Smooth muscle cell (in vitro differentiated cells): ENCODE measurements at regions not wholly inside any gene's neighbourhood (a gene's known extent, or its start where the extent isn't known, plus 50 kb on each side); places are given as distances from the start of the nearest gene placed in this dataset.

Source experiments
- DNase-seq: peaks from one replicate; lab custom pipeline; 2025; ENCODE audit not compliant: unreplicated experiment; lab: John Stamatoyannopoulos, UW
- H2AFZ ChIP-seq: fragments of 200-600 bp; sonication (generic); 2 replicates; pipeline ENCODE4 v1.6.0; 2016; ENCODE audit warnings: antibody characterized with exemption, low read depth, mild to moderate bottlenecking
- H3F3A ChIP-seq: fragments of 200-600 bp; sonication (generic); 2 replicates; pipeline ENCODE4 v1.6.0; 2017; ENCODE audit warnings: antibody characterized with exemption, low read depth
- H3K27ac ChIP-seq: fragments of 200-600 bp; sonication (generic); 2 replicates; pipeline ENCODE4 v1.5.1; 2016; ENCODE audit warnings: low read depth, mild to moderate bottlenecking
- H3K27me3 ChIP-seq: fragments of 200-600 bp; sonication (generic); 2 replicates; pipeline ENCODE4 v1.6.1; 2016; ENCODE audit warnings: low read depth, mild to moderate bottlenecking
- H3K36me3 ChIP-seq: fragments of 200-600 bp; sonication (generic); 2 replicates; pipeline ENCODE4 v1.5.1; 2016; ENCODE audit warnings: low read depth
- H3K4me1 ChIP-seq: fragments of 200-600 bp; sonication (generic); 2 replicates; pipeline ENCODE4 v1.5.1; 2016; ENCODE audit warnings: low read depth
- H3K4me2 ChIP-seq: fragments of 200-600 bp; sonication (generic); 2 replicates; pipeline ENCODE4 v1.6.0; 2016; ENCODE audit warnings: mild to moderate bottlenecking
- H3K4me3 ChIP-seq: fragments of 200-600 bp; sonication (generic); 2 replicates; pipeline ENCODE4 v1.5.1; 2016; ENCODE audit warnings: mild to moderate bottlenecking
- H3K79me2 ChIP-seq: fragments of 200-600 bp; sonication (generic); 2 replicates; pipeline ENCODE4 v1.6.0; 2016; ENCODE audit warnings: low read depth, mild to moderate bottlenecking
- H3K9ac ChIP-seq: fragments of 200-600 bp; sonication (generic); 2 replicates; pipeline ENCODE4 v1.6.0; 2016; ENCODE audit warnings: low read depth
- H3K9me3 ChIP-seq: fragments of 200-600 bp; sonication (generic); replicated peaks from 2 replicates; pipeline ENCODE4 v1.5.1; 2016; ENCODE audit warnings: low read depth
- H4K20me1 ChIP-seq: fragments of 200-600 bp; sonication (generic); 2 replicates; pipeline ENCODE4 v1.6.0; 2016; ENCODE audit warnings: low read depth
- WGBS: methylation state at CpG from one replicate; pipeline ENCODE4 v1.1.7; 2016; ENCODE audit warnings: low lambda C conversion rate; 5-methylcytosine and 5-hydroxymethylcytosine counted together
- TF ChIP-seq, protein P1 (sequence below): fragments of 200-600 bp; sonication (generic); IDR thresholded peaks from 2 replicates; pipeline ENCODE4 v1.5.1; 2017; ENCODE audit warnings: borderline replicate concordance, mild to moderate bottlenecking, antibody characterized with exemption; ENCODE audit not compliant: insufficient read depth, poor library complexity, severe bottlenecking

DNA sequence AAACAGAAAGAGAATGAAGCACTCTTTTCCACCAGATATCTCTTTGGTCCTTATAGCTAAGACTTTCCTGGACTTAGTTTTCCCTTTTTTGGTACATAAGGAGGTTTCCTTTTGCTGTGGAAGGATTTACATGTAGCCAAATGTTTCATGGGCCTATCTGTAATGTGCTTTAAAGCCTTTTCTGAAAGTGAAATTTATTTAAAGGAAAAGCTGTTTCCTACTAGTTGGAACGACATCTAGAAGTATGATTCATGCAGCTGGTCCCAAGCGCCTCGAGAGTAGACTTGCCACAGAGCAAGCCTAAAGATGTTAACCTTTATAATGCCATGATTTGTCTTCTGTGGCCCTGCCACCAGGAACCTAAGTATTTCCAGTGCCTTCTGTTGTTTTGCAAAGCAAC is 390.3 kb downstream of the DLEU7 start:
- H3K4me2 ChIP-seq = peak overlapping the region; percentile 32
- no peaks in the 10 kb centered on the region for H3K79me2 ChIP-seq
- TF ChIP-seq, protein P1, sequence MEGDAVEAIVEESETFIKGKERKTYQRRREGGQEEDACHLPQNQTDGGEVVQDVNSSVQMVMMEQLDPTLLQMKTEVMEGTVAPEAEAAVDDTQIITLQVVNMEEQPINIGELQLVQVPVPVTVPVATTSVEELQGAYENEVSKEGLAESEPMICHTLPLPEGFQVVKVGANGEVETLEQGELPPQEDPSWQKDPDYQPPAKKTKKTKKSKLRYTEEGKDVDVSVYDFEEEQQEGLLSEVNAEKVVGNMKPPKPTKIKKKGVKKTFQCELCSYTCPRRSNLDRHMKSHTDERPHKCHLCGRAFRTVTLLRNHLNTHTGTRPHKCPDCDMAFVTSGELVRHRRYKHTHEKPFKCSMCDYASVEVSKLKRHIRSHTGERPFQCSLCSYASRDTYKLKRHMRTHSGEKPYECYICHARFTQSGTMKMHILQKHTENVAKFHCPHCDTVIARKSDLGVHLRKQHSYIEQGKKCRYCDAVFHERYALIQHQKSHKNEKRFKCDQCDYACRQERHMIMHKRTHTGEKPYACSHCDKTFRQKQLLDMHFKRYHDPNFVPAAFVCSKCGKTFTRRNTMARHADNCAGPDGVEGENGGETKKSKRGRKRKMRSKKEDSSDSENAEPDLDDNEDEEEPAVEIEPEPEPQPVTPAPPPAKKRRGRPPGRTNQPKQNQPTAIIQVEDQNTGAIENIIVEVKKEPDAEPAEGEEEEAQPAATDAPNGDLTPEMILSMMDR = no peak
- H2AFZ ChIP-seq = peak overlapping the region; percentile 24
- no peaks in the 10 kb centered on the region for H3K4me1 ChIP-seq
- H3K9ac ChIP-seq = no peak overlapping the region
- no peaks in the 10 kb centered on the region for H3K9me3 ChIP-seq
- no peaks in the 10 kb centered on the region for H3F3A ChIP-seq
- DNase-seq = no peak
- WGBS = 12% methylated on average over 3 of the region's 3 CpGs
- no peaks in the 10 kb centered on the region for H4K20me1 ChIP-seq
- H3K4me3 ChIP-seq = no peak overlapping the region
- no peaks in the 10 kb centered on the region for H3K36me3 ChIP-seq
- H3K27ac ChIP-seq = no peak overlapping the region
- H3K27me3 ChIP-seq = no peaks in the 10 kb centered on the region

DNA sequence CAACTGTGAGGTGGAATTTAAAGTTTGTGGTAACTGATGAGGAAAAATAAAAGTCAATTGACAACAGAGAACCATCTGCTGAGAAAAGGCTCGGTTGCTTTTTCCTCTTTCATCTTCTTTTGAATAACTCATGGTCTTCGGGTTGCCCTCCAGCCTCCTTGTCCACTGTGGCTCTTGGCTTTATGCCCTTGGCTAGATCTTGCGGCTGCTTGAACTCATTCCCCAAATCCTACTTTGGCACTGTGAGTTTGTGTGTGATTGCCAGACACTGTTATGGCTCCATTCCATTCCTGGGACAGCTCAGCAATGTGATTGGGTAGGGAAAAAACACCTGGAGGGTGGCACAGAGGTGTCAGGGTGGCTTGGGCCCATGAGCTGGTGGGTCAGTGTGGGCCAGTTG is 387.4 kb downstream of the DLEU7 start:
- no peak overlapping the region for H3K4me2 ChIP-seq
- no peak for DNase-seq

DNA sequence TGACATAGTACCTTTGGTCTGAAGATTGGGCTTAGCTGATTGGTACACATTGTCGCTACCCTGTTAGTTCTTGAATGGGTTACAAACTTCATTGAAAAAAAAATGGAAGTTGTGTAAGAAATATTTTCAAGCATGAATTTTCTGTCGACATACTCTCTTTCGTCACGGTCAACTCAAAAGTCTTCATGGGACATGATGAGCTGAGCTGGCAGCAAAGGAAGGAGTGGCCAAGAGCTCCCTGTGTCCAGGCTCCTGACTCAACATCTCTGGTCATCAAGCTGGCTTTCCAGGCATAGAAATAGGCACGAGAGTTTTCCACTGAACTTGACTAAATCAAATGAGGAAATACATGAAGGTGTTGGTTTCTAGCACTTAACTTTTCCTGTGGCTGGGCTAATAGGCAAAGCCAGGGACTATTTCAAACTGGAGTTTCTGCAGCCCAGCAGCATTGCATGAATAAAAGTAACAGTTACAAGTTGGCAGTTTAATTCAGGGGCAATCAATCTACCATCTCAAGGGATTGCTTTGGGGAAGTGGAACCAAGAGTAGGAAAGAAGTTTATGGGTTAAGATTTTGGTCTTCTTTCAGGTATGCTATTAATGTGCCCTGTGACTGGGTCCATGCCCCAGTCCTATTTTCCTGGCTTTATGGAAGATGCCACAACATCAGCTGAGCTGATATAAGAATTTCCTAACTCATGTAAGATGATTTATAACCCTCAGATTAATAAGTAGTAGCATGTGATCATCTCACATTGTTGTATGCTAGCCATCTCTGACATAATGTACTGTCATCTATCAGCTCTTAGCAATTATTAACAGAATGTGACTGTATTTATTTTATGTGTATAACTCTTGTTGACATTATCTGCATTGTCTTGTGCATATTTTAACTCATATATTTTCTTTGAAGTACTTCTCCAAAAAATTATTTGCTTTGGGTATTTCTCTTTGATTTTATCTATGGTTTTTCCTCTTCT is 385.8 kb downstream of the DLEU7 start:
- no peaks in the 10 kb centered on the region for H3F3A ChIP-seq

More for the DNA sequence above, 387.4 kb downstream of the DLEU7 start:
- TF ChIP-seq, protein P1 = no peak
- no peaks in the 10 kb centered on the region for H3K79me2 ChIP-seq
- H3K9ac ChIP-seq = no peak overlapping the region
- no peak overlapping the region for H2AFZ ChIP-seq
- H3K27ac ChIP-seq = no peak overlapping the region
- no peaks in the 10 kb centered on the region for H3K4me1 ChIP-seq
- H3K4me3 ChIP-seq = no peak overlapping the region
- no peaks in the 10 kb centered on the region for H3F3A ChIP-seq
- H3K9me3 ChIP-seq = no peaks in the 10 kb centered on the region
- no peaks in the 10 kb centered on the region for H3K27me3 ChIP-seq
- WGBS = 91% methylated on average over 3 of the region's 3 CpGs
- no peaks in the 10 kb centered on the region for H3K36me3 ChIP-seq
- no peaks in the 10 kb centered on the region for H4K20me1 ChIP-seq

More for the DNA sequence above, 385.8 kb downstream of the DLEU7 start:
- Histone ChIP-seq H3K27ac (no peak overlapping the region), H3K79me2 (no peaks in the 10 kb centered on the region), H3K9me3 (no peaks in the 10 kb centered on the region), H3K27me3 (no peaks in the 10 kb centered on the region), H3K9ac (no peak overlapping the region), H3K4me1 (no peaks in the 10 kb centered on the region), H3K36me3 (no peaks in the 10 kb centered on the region), H3K4me2 (no peak overlapping the region), H3K4me3 (no peak overlapping the region), H2AFZ (no peak overlapping the region), H4K20me1 (no peaks in the 10 kb centered on the region)
- no peak for DNase-seq
- TF ChIP-seq, protein P1 = no peak
- 94% methylated on average over 5 of the region's 5 CpGs for WGBS
